A673 (cell line): ENCODE measurements at regions not wholly inside any gene's neighbourhood (a gene's known extent, or its start where the extent isn't known, plus 50 kb on each side); places are given as distances from the start of the nearest gene placed in this dataset.

Source experiments
- CTCF ChIP-seq: fragments of 300-800, 200-600 bp; sonication (generic); conservative IDR thresholded peaks from 2 replicates; pipeline ENCODE4 v1.5.1; 2017; ENCODE audit warnings: low read depth, mild to moderate bottlenecking, antibody characterized with exemption, low read length, moderate library complexity, mixed read lengths
- EZH2 ChIP-seq: fragments of 200-600 bp; sonication (generic); IDR thresholded peaks from 2 replicates; pipeline ENCODE4 v1.6.1; 2017; ENCODE audit warnings: borderline replicate concordance, low read depth, mild to moderate bottlenecking, mixed read lengths, antibody characterized with exemption, low read length; ENCODE audit not compliant: poor library complexity, severe bottlenecking

- TF ChIP-seq CTCF (no peak), EZH2 (no peak)
Observed at GRCh38 chr17:69814031-69814430, 261.0 kb upstream of the KCNJ16 start.
